ENCODE measurements at regions not wholly inside any gene's neighbourhood (a gene's known extent, or its start where the extent isn't known, plus 50 kb on each side); places are given as distances from the start of the nearest gene placed in this dataset.
"Not testable (repeated sequence)": the region's sequence is repeated elsewhere in the genome, so short reads cannot be mapped to it uniquely, and the experiment has no call there.

- Histone ChIP-seq H3K27ac (ENCODE audit: low read depth in 1 of 2, low read length in 2 of 2) (no peak overlapping the region), H3K4me2 (replicated peaks; ENCODE audit: extremely low read depth, low read length, poor library complexity, severe bottlenecking) (no peak overlapping the region), H4K20me1 (ENCODE audit: insufficient read depth, low read length) (no peaks in the 10 kb centered on the region), H3K4me3 (replicated peaks in 1 of 3; ENCODE audit: low read depth in 2 of 3, low read length in 3 of 3) (no peak overlapping the region), H3K4me1 (ENCODE audit: control insufficient read depth in 1 of 2, insufficient read depth in 2 of 2, low read length in 2 of 2) (no peaks in the 10 kb centered on the region), H3K9ac (ENCODE audit: insufficient read depth, low read length, poor library complexity, severe bottlenecking) (no peak overlapping the region), H3K79me2 (ENCODE audit: insufficient read depth, low read length) (no peaks in the 10 kb centered on the region), H3K36me3 (replicated peaks in 1 of 2; ENCODE audit: control insufficient read depth in 1 of 2, insufficient read depth in 2 of 2, low read length in 2 of 2) (no peaks in the 10 kb centered on the region), H3K9me3 (replicated peaks in 1 of 2; ENCODE audit: control insufficient read depth in 1 of 2, insufficient read depth in 1 of 2, low read length in 2 of 2) (peaks cover 0 to 7% of the 10 kb centered on the region in 2 donors), H3K27me3 (ENCODE audit: control insufficient read depth in 2 of 2, insufficient read depth in 2 of 2, low read length in 2 of 2) (no peaks in the 10 kb centered on the region), H2AFZ (ENCODE audit: insufficient read depth, low read depth, low read length, poor library complexity, severe bottlenecking) (no peak overlapping the region)
- peaks cover 0 to 13% (median 5%) of the 10 kb centered on the region in 7 donors for H3K9me3 Mint-ChIP-seq
- no peak overlapping the region for H3K4me3 Mint-ChIP-seq
- 97% methylated on average over 4 of the region's 6 CpGs for WGBS (ENCODE audit: insufficient coverage)
- H3K4me1 Mint-ChIP-seq: no peaks in the 10 kb centered on the region
- no peak for TF ChIP-seq CTCF (IDR thresholded peaks at IDR 0.05)
- no peak overlapping the region for H3K27ac Mint-ChIP-seq
- no peak for DNase-seq
- intact Hi-C loops (cut with micrococcal nuclease): no loop called here
- H3K27me3 Mint-ChIP-seq (ENCODE audit: low read depth in 3 of 3): peaks cover 0 to 2% (median 0%) of the 10 kb centered on the region in 3 donors
- no peaks in the 10 kb centered on the region for H3K36me3 Mint-ChIP-seq
Measured at GRCh38 chr3:137588871-137589270, 175.2 kb upstream of the SOX14 start.

GRCh38 chr3:137595415-137595814, 168.7 kb upstream of the SOX14 start:
- H3K27ac ChIP-seq (ENCODE audit: low read depth in 1 of 2, low read length in 2 of 2); H3K4me3 Mint-ChIP-seq; DNase-seq; H3K4me1 ChIP-seq (ENCODE audit: control insufficient read depth in 1 of 2, insufficient read depth in 2 of 2, low read length in 2 of 2); H3K36me3 Mint-ChIP-seq; H3K4me2 ChIP-seq (replicated peaks; ENCODE audit: extremely low read depth, low read length, poor library complexity, severe bottlenecking); intact Hi-C loops (cut with micrococcal nuclease); H3K4me1 Mint-ChIP-seq; H3K27ac Mint-ChIP-seq; H4K20me1 ChIP-seq (ENCODE audit: insufficient read depth, low read length); H3K36me3 ChIP-seq (replicated peaks in 1 of 2; ENCODE audit: control insufficient read depth in 1 of 2, insufficient read depth in 2 of 2, low read length in 2 of 2); H3K79me2 ChIP-seq (ENCODE audit: insufficient read depth, low read length); H3K9me3 ChIP-seq (replicated peaks in 1 of 2; ENCODE audit: control insufficient read depth in 1 of 2, insufficient read depth in 1 of 2, low read length in 2 of 2); H3K27me3 Mint-ChIP-seq (ENCODE audit: low read depth in 3 of 3); H2AFZ ChIP-seq (ENCODE audit: insufficient read depth, low read depth, low read length, poor library complexity, severe bottlenecking); H3K9ac ChIP-seq (ENCODE audit: insufficient read depth, low read length, poor library complexity, severe bottlenecking); H3K27me3 ChIP-seq (ENCODE audit: control insufficient read depth in 2 of 2, insufficient read depth in 2 of 2, low read length in 2 of 2); H3K4me3 ChIP-seq (replicated peaks in 1 of 3; ENCODE audit: low read depth in 2 of 3, low read length in 3 of 3): not testable (repeated sequence)
- WGBS (ENCODE audit: insufficient coverage): no CpG with 5 or more reads among the region's 4 CpGs
- H3K9me3 Mint-ChIP-seq: peaks cover 4 to 13% (median 10%) of the 10 kb centered on the region in 7 donors

Data from CD14-positive monocyte (primary cell).